HG03108 (cell line): ENCODE measurements at regions not wholly inside any gene's neighbourhood (a gene's known extent, or its start where the extent isn't known, plus 50 kb on each side); places are given as distances from the start of the nearest gene placed in this dataset.
"Not testable (repeated sequence)": the region's sequence is repeated elsewhere in the genome, so short reads cannot be mapped to it uniquely, and the experiment has no call there.

Experiments used
- ATAC-seq: cut with Tn5 transposase; IDR thresholded peaks from one replicate; pipeline ENCODE4 v1.9.1; 2021; ENCODE audit warnings: moderate library complexity; ENCODE audit not compliant: unreplicated experiment

DNA sequence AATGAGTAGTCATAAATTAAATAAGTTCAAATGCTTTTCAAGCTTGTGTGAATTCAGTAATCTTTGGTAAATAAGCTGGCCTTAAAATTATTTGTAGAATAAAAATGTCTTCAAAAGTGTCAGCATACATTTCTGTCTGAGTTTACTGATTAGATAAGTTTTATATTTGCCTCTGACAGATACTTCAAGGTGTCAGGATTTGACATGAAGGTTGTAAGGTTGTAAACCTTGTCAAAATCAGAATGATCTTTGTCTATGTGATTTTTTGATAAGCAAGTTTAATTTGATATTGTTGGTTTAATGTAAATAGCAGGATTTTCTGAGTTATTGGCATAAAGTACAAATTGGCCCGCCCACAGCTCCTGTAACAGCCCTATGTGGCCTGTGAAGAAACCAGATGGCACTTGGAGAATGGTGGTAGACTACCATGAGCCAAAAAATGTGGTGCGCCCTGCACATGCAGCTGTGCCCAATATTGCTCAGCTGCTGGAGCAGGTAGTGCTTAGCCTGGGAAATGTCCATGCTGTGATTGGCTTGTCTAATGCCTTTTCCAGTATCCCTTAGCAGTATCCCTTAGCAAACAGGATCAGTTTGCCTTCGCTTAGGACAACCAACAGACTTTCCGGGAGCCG, 188.0 kb upstream of the SPHKAP start:
- ATAC-seq: no peak

DNA sequence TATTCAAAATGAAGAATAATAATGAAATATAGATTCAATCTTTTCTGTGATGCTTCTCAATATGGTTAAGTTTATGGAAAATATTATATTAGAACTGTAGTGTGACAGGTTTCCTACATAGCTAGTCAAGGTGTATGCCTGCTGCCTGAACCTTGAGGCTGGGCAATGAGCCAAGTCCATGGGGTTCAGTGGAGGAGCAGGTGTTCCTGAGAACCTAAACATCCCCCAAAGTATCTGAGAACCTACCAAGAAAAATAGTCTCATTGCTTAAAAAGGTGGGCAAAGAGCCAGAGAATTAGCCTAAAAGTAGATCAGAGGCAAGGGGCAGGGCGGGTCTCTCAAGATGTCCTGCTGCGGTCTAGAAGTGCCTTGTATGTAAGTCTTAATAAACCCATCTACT, 185.9 kb upstream of the SPHKAP start:
- no peak for ATAC-seq

DNA sequence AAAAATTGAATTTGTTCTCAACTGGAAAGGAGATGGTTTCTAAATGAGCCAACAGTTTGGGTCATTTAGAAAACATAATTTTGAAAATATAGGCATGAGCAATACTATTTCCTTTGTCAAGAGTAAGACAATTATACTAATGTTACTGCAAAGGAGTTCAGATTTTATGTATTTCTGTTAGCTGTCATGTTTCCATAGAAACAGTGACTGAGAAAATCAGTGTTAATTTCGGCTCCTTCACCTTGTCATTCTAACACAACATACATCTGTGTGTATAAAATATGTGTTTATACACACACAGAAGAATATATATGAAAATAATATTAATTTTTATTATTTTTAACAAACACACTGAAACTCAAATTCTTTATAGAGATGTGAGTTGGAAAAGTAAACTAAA, 178.0 kb upstream of the SPHKAP start:
- ATAC-seq: no peak

DNA sequence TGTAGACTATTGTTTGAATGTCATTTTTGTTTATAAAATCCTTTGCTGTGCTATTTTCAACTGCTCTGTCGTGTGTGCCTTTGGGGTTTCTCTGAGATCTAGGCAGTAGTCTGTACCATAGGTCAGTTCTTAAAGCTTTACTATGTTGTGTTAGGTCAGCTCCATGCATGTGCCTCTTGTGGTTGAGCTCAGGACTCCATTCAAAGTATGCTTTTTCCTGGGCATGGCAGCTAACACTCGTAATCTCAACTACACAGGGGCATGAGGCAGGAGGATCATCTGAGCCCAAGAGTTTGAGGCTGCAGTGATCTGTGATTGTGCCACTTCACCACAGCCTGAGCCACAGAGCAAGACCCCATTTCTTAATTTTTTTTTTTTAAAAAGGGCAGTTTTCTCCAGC, 174.4 kb upstream of the SPHKAP start:
- no peak for ATAC-seq

DNA sequence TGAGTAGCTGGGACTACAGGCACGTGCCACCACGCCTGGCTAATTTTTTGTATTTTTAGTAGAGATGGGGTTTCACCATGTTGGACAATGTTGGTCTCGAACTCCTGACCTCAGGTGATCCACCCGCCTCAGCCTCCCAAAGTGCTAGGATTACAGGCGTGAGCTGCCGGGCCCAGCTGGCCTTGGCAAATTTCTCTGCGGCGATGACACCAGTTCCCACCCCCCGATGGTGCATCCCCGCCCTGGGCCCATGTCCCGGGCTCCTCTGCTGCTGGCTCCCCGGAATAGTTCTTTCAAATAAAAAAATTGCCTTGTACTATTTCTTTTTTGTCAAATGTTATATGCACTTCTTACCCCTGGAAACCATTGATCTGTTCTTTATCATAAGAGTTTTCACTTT, 171.5 kb upstream of the SPHKAP start:
- ATAC-seq: not testable (repeated sequence)

DNA sequence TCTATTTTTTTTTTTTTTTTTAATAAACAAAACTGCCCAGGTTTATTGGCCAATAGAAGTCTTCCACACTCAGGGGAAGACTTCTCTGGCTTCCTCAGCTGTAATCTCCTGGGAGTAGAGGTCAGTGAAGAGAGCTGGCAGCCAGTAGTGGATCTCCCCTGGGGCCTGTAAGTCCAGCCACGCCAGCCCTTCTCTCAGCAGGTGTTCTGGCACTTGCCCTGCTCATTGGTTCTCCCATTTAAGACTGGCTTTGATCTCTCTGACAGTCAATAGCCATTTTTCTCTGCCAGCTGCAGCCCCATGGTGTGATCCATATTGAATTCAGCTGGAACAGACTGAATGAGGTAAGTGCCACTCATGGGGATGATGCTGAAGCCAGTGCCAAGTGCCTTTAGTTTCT, 170.6 kb upstream of the SPHKAP start:
- no peak for ATAC-seq

DNA sequence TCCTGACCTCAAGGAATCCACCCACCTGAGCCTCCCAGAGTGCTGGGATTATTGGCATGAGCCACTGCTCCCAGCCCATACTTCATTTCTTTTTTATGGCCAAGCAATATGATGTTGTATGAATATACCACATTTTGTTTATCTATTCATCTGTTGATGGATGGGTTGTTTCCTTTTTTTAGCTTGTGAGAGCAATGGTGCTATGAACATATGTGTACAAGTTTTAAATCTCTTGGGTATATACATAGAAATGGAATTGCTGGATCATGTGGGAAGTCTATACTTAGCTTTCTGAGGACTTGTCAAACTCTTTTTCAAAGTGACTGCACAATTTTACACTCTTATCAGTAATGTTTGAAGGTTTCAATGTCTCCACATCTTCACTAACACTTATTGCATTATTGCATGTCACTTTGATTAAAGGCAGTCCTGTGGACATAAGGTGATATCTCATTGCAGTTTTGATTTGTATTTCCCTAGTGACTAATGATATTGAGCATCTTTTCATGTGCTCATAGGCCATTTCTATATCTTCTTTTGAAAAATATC, 167.1 kb upstream of the SPHKAP start:
- ATAC-seq: no peak

DNA sequence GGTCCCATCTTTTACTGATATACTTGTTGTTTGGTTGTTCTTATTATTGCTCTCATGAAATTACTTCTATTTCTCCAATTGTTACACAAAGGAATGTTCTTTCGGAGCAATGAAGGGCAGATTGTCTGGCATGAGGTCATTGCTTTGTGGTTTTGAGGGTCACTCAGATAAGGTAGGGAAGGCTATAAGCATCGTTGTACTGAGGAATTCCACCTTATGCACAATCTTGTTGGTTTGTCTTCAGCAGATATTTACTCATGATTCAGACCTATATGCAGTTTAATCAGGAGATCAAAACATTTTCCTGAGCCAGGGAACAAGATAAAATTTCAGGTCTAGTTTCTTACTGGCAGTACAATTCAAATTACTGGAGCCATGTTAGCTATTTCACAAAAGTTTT, 163.0 kb upstream of the SPHKAP start:
- ATAC-seq: no peak

DNA sequence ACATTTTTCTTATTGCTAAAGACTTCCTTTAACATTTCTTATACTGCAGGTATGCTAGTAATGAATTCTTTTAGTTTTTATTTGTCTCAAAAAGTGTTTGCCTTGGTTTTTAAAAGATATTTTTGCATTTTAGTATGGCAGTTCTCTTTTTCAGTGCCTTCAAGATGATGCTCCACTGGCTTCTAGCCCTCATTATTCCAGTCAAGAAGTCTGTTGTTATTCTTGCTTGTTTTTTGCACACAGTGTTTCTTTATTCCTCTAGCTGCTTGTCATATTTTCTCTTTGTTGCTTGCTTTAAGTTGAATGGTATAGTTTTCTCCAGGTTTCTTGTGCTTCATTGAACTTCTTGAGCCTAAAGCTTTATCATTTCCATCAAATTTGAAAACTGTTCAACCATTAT, 158.0 kb upstream of the SPHKAP start:
- ATAC-seq: no peak

DNA sequence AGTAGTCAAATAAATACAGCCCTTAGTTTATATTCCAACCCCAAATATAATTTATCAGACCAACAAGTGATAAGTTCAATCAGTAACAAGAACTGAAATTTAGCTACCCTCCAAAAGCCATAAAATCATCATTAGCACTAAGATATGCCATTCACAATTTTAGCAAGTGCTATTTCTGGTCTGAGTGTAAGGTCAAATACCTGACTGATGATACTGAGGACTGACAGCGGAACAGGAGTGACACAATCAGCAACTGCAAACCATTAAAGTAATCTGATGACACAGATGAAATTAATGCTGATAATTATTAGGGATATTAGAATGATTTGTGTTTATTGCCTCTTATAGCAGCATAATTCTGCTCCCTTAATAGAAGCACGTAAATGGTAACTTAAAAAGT, 152.7 kb upstream of the SPHKAP start:
- ATAC-seq: no peak

DNA sequence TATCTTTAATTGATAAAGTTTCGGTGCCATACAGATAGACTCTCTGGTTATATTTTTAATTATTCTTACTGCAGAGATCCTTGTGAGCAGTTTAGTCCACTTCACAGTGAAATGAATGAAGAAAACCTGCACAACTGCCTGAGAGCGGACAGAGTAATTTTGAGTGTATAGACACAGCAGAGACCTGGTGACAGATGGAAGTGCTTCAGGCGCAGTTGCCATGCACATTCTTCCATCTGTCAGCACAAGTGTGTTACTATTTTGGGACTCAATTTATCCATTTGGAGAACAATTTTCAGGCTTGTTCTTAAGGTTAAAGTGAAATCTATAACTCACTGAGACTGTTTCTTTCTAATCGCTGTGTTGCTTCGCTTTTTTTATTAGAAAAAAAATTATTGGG, 147.8 kb upstream of the SPHKAP start:
- ATAC-seq: no peak

DNA sequence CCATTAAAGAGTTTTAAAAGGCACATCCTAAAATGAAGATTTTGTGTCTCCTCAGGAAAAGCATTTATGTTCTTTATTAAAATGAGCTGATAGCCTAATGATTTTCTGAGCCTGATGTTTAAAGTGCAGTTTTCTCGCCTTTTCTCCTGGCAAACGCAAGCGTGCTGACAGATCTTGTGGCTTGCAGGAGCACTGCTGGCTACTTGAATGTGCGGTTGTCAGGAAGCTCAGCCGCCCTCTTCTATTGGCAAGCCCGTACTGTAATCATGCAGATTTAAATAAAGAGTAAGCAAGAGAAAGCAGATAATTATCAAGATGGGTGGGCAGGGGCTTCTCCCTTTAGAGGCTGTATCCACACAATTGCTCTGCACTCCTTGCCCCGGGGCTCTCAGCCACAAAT, 139.5 kb upstream of the SPHKAP start:
- ATAC-seq: no peak

DNA sequence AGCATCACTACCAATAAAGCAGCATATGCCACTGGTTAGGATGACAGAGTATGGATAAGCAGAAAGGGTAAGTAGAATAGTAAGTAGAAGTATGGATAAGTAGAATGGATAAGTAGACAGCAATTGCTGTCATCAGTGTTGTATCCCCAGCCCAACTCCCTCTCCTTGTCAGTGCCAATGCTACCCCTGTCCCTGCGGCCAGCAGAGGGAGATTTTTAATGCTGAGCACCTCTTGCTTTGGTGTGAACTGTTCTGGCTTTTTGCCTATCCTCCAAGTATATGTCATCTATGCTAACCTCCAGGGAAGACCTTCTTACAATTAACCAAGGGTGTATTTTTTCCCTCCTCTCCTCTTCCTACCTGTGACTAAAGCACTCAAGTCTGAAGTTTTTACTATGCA, 136.7 kb upstream of the SPHKAP start:
- ATAC-seq: no peak

DNA sequence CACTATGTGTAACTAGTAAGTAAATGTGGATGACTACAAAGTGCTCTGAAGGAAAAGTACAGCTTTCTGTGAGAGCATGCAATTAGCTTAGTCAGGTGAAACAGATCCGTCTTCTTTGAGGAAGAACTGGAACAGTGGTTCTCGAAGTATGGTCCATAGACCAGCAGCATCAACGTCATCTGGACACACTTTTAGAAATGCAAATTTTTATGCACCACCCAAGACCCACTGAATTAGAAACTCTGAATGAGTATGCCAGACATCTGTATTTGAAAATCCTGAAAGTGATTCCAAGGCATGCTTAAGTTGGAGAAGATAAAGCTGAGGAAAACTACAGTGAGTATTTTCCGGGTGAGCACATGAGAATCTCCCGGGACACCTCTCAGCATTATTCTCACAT, 130.7 kb upstream of the SPHKAP start:
- no peak for ATAC-seq

DNA sequence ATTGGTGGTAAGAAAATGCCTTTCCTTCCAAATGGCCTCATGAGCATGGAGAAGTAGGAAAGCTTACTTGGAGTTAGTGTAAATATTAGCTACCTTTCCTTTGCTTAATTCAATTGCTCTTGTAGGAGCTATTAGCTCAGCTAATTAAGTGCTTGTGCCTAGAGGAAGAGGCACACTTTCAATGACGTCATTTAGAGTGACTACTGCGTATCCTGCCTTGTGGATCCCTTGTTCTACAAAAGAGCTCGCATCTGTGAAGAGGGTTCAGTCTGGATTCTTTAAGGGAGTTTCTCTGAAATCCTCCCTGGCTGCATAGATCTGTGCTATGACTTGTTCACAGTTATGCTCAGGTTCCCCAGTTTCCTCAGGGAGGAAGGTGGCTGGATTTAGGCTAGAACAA, 122.5 kb upstream of the SPHKAP start:
- no peak for ATAC-seq

DNA sequence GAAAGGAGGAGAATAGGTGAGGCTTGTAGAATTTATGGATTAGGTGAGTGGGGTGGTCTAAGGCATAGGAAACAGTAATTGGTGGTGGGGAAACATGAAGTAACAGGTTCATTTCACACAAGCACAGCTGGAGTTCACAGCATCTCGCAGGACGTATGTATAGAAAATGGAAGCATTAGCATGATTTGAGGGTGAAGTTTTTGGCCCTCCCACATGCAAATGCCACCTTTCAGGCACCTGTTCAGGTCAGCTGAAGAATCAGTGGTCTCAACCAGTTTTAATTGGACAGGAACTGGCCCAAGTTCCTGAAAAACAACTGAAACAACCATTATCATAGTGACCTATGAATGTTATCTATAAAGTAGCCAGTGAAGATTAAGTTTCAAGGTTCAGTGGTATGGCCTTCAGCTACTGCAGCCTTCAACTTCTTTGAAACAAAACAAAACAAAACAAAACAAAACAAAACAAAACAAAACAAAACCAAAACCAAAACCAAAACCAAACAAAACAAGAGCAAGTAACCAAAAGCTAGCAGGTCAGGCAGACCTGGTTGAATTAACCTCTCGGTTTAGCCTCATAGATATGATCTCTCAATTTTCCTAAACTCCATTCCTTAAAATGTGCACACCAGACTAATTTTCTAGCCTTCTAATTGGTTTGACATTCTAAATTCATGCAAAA, 102.1 kb upstream of the SPHKAP start:
- no peak for ATAC-seq

DNA sequence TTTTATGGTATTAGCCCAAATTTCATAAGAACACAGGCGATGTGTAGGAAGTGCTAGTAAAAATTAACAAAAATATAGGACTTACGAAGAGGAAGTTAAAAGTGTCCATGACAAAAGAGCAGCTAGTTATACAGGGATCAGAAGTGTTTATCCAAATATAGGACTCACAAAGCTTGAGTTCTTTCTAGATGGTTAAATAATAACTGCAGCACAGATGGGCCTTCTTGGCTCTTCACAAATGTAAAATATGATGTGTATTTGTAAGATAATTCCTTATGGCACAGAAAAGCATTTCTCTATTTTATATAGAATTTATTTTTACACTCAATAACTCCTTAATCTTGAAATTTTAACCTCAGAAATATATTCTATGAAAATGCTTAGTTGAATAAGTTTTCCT, 100.9 kb upstream of the SPHKAP start:
- no peak for ATAC-seq

DNA sequence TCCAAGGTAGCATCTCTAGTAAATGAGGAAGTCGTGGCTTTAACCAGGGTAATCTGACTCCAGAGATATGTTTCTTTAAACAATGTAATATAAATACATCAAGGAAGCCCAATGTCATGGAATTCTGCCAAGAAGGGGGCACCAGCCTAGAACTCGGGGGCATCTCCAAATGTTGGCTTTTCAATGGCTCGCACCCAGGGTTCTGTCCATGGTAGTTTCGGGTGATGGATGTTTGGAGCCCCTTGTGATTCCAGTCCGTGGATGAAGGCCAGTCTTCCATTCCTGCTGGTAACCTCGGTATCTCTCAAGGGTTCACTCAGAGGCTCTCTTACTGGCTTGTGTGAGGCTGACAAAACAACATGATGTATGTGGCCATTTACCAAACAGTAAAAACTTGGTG, 91.7 kb upstream of the SPHKAP start:
- no peak for ATAC-seq

DNA sequence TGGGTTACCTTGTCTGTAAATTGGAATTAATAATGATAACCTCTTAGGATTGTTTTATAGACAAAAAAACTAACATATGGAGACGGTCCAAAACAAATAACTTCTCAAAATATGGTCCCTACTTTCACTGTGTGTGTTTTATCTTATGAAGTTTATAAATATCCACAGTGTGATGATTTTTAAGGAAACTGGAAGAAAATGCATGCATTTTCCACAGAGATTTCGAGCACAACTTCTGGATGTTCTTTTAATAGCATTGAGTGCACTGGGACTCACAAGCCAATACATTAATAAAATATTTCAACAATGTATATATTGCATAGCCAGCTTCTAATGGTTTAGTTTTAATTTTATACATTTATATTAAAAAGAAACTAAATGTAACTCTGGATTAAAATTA, 87.9 kb upstream of the SPHKAP start:
- no peak for ATAC-seq

DNA sequence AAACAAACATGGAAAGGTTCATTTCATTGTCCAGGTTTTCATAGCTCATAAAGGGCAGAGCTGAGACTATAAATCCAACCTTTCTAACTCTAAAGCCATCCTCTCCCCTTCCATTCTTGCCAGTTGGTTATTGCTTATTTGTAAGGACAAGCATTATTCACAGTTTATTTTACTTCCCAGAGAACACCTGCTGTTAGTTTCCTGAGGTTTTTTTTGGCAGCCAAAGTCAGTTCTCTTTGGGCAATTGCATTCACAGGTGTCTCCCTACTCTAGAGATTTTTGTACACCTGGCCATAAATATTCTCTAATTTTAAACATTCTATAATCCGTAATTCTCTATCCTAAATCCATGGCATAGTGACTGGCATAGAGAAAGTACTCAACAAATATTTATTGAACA, 87.3 kb upstream of the SPHKAP start:
- ATAC-seq: no peak

DNA sequence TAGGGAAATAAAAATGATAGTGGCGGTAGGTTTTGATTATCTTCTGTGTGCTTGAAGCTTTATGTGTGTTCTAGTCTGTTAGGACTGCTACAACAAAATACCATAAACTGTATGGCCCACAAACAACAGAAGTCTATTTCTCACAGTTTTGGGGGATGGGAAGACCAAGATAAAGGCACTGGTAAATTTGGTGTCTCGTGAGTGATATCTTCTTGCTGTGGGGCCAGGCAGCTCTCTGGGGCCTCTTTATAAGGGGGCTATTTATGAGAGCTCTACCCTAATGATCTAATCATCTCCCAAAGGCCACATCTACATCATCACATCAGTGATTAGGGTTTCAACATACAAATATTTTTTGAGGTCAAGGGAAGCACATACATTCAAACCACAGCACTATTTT, 86.8 kb upstream of the SPHKAP start:
- ATAC-seq: no peak

DNA sequence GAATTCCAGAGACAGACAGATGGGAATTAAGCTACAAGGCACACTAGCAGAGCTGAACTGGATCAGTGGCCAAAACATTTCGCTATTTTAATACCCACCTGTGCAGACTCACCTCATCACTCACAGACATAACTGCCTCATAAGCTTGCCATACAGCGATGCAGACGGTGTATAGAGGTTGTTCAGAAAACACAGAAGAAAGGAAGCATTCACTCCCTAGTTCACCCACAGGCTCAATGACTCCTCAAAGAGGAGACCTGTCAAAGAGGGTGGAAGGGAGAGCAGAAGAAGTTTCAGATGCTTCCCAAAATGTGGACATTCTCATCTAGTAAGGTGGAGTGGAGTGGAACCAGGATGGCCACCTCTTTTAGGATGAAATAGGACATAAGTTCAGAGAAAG, 81.7 kb upstream of the SPHKAP start:
- ATAC-seq: no peak

DNA sequence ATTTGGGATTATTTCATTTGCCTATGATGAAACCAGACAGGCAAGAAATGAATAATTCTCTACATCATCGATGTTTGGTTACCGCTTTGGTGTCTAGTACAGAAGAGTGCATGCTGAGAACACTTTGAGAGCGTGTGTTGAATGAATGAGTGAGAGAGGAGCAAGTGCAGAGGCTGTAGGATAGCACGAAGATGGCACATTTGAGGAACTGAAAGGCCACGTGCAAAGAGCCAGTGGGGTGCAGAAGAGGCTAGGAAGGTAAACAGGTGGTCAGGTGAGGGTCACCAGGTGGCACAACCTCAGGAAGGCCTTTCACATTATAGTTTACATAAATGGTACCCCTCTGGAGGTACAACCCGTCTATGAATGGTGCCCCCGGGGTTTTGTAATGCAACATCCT, 80.1 kb upstream of the SPHKAP start:
- ATAC-seq: no peak
